Gastroesophageal sphincter (tissue), 3 donors: ENCODE measurements at regions not wholly inside any gene's neighbourhood (a gene's known extent, or its start where the extent isn't known, plus 50 kb on each side); places are given as distances from the start of the nearest gene placed in this dataset.

Experiments used
- CTCF ChIP-seq, 4 experiments: fragments of 200-600 bp in 2 of 4; fragments of 450-650 bp in 2 of 4; sonication (generic) in 1 of 4; IDR thresholded peaks; one replicate each; pipeline ENCODE4 v1.5.1; 2017 to 2019; ENCODE audit warnings: antibody characterized with exemption in 4 of 4, mild to moderate bottlenecking in 2 of 4, moderate library complexity in 2 of 4
- EP300 ChIP-seq: sonication (generic); formaldehyde crosslinking; IDR thresholded peaks from one replicate; pipeline ENCODE4 v1.6.1; 2017; ENCODE audit warnings: antibody characterized with exemption, mild to moderate bottlenecking

- no peak for TF ChIP-seq CTCF (IDR thresholded peaks at IDR 0.05)
- TF ChIP-seq EP300, result no peak
Observed at GRCh38 chr5:98031496-98031895, 742.0 kb upstream of the RGMB start.
